ENCODE measurements at regions not wholly inside any gene's neighbourhood (a gene's known extent, or its start where the extent isn't known, plus 50 kb on each side); places are given as distances from the start of the nearest gene placed in this dataset.

GRCh38 chr4:145297556-145297955 is 117.2 kb upstream of the OTUD4 start:
- in situ Hi-C loops (cut with MboI; ENCODE audit: low sequenced_read_pairs, unreplicated experiment): no loop called here
- TF ChIP-seq CTCF (IDR thresholded peaks at IDR 0.05; ENCODE audit: borderline replicate concordance, control extremely low read depth, extremely low read depth, insufficient read depth, missing control alignments): no peak
- no peak for DNase-seq (ENCODE audit: low spot score)

- no peak for DNase-seq (ENCODE audit: low spot score)
- TF ChIP-seq CTCF (IDR thresholded peaks at IDR 0.05; ENCODE audit: borderline replicate concordance, control extremely low read depth, extremely low read depth, insufficient read depth, missing control alignments): no peak
- in situ Hi-C loops (cut with MboI; ENCODE audit: low sequenced_read_pairs, unreplicated experiment): no loop called here
These were observed 115.2 kb upstream of the OTUD4 start for GRCh38 chr4:145295547-145295946.

- TF ChIP-seq CTCF (IDR thresholded peaks at IDR 0.05; ENCODE audit: borderline replicate concordance, control extremely low read depth, extremely low read depth, insufficient read depth, missing control alignments): no peak
- in situ Hi-C loops (cut with MboI; ENCODE audit: low sequenced_read_pairs, unreplicated experiment): no loop called here
- DNase-seq (ENCODE audit: low spot score): no peak
These were observed 114.7 kb upstream of the OTUD4 start for GRCh38 chr4:145295122-145295521.

- no peak for DNase-seq (ENCODE audit: low spot score)
- in situ Hi-C loops (cut with MboI; ENCODE audit: low sequenced_read_pairs, unreplicated experiment): no loop called here
- no peak for TF ChIP-seq CTCF (IDR thresholded peaks at IDR 0.05; ENCODE audit: borderline replicate concordance, control extremely low read depth, extremely low read depth, insufficient read depth, missing control alignments)
These were observed 113.3 kb upstream of the OTUD4 start for GRCh38 chr4:145293658-145294057.

GRCh38 chr4:145290955-145291354 is 110.6 kb upstream of the OTUD4 start:
- in situ Hi-C loops (cut with MboI; ENCODE audit: low sequenced_read_pairs, unreplicated experiment): no loop called here
- TF ChIP-seq CTCF (IDR thresholded peaks at IDR 0.05; ENCODE audit: borderline replicate concordance, control extremely low read depth, extremely low read depth, insufficient read depth, missing control alignments): no peak
- DNase-seq (ENCODE audit: low spot score): no peak

GRCh38 chr4:145289403-145290076 is 109.2 kb upstream of the OTUD4 start:
- in situ Hi-C loops (cut with MboI; ENCODE audit: low sequenced_read_pairs, unreplicated experiment): no loop called here
- no peak for TF ChIP-seq CTCF (IDR thresholded peaks at IDR 0.05; ENCODE audit: borderline replicate concordance, control extremely low read depth, extremely low read depth, insufficient read depth, missing control alignments)
- no peak for DNase-seq (ENCODE audit: low spot score)
